H1 (cell line): ENCODE measurements at regions not wholly inside any gene's neighbourhood (a gene's known extent, or its start where the extent isn't known, plus 50 kb on each side); places are given as distances from the start of the nearest gene placed in this dataset.

Source experiments
- CTCF ChIA-PET: fragments of 300-600 bp; sonication (Branson Sonifier 250); formaldehyde crosslinking; loops from one replicate; lab custom pipeline; 2021; ENCODE audit not compliant: partially characterized antibody; lab: Charles Lee
- POLR2A ChIA-PET: fragments of 300-600 bp; sonication (Branson Sonifier 250); formaldehyde crosslinking; loops from one replicate; lab custom pipeline; 2021; ENCODE audit warnings: inconsistent platforms; ENCODE audit not compliant: partially characterized antibody; lab: Charles Lee
- DNase-seq, 2 experiments: peaks; one replicate each; pipeline versions ENCODE4 v3.0.0 to v3.0.0-alpha.2; 2010 to 2022; ENCODE audit warnings: low spot score in 2 of 2, low read depth in 1 of 2, mixed read lengths in 1 of 2
- FAIRE-seq: peaks from 2 replicates; lab custom pipeline; 2011; peaks lifted over from hg19 to GRCh38; lab: Jason Lieb, UNC
- H2AFZ ChIP-seq: 2 replicates; pipeline ENCODE4 v1.8.1; 2012; ENCODE audit warnings: low read length, inconsistent platforms
- H2AK5ac ChIP-seq: 2 replicates; pipeline ENCODE4 v1.6.1; 2013; ENCODE audit warnings: low read depth, low read length
- H2BK120ac ChIP-seq: replicated peaks from 2 replicates; pipeline ENCODE3; 2013; ENCODE audit warnings: low read depth, low read length, inconsistent platforms
- H2BK12ac ChIP-seq: 2 replicates; pipeline ENCODE4 v1.6.1; 2013; ENCODE audit warnings: low read depth, low read length
- H2BK15ac ChIP-seq: 2 replicates; pipeline ENCODE4 v1.6.1; 2013; ENCODE audit warnings: low read length
- H2BK20ac ChIP-seq: 2 replicates; pipeline ENCODE4 v1.6.1; 2013; ENCODE audit warnings: low read length
- H2BK5ac ChIP-seq: 2 replicates; pipeline ENCODE4 v1.6.1; 2013; ENCODE audit warnings: low read depth, low read length
- H3K14ac ChIP-seq: 2 replicates; pipeline ENCODE4 v1.6.1; 2013; ENCODE audit warnings: inconsistent platforms; ENCODE audit not compliant: insufficient read length
- H3K18ac ChIP-seq: 2 replicates; pipeline ENCODE4 v1.6.1; 2013; ENCODE audit warnings: low read length; ENCODE audit errors: extremely low read depth
- H3K23ac ChIP-seq: 2 replicates; pipeline ENCODE4 v1.6.1; 2013; ENCODE audit warnings: inconsistent platforms; ENCODE audit not compliant: insufficient read length
- H3K23me2 ChIP-seq: 2 replicates; pipeline ENCODE4 v1.6.1; 2013; ENCODE audit warnings: low read depth, low read length
- H3K27ac ChIP-seq: 2 replicates; pipeline ENCODE4 v1.6.1; 2011; ENCODE audit warnings: low read depth, low read length, inconsistent platforms
- H3K27me3 ChIP-seq, 4 experiments: replicated peaks in 1 of 4; 1 replicate in 1 of 4; 2 replicates in 3 of 4; pipeline versions ENCODE4 v1.6.1 to v1.8.1; 2011 to 2013; ENCODE audit warnings: low read length in 3 of 4, mild to moderate bottlenecking in 3 of 4, inconsistent platforms in 2 of 4, mixed read lengths in 2 of 4, moderate library complexity in 1 of 4; ENCODE audit not compliant: control insufficient read depth in 3 of 4, insufficient read depth in 3 of 4; ENCODE audit errors: extremely low read depth in 1 of 4
- H3K36me3 ChIP-seq, 4 experiments: 2 replicates each; pipeline versions ENCODE4 v1.6.1 to v1.8.1; 2011 to 2013; ENCODE audit warnings: mild to moderate bottlenecking in 4 of 4, low read length in 3 of 4, moderate library complexity in 2 of 4, control low read depth in 1 of 4, inconsistent platforms in 1 of 4; ENCODE audit not compliant: insufficient read depth in 4 of 4, control insufficient read depth in 2 of 4
- H3K4ac ChIP-seq: replicated peaks from 2 replicates; pipeline ENCODE3; 2013; ENCODE audit warnings: low read length, low read depth, mixed read lengths, inconsistent platforms; ENCODE audit not compliant: insufficient read length
- H3K4me1 ChIP-seq, 4 experiments: replicated peaks in 1 of 4; 1 replicate in 1 of 4; 2 replicates in 3 of 4; pipeline versions ENCODE4 v1.6.1 to v1.8.1; 2011 to 2013; ENCODE audit warnings: low read length in 3 of 4, inconsistent platforms in 2 of 4, mixed read lengths in 1 of 4; ENCODE audit not compliant: insufficient read depth in 4 of 4, control insufficient read depth in 3 of 4
- H3K4me2 ChIP-seq, 2 experiments: 2 replicates each; pipeline versions ENCODE4 v1.6.1 to v1.8.1; 2011 to 2013; ENCODE audit warnings: low read depth in 2 of 2, low read length in 2 of 2, control low read depth in 1 of 2, inconsistent platforms in 1 of 2, mild to moderate bottlenecking in 1 of 2; ENCODE audit not compliant: insufficient read depth in 1 of 2
- H3K4me3 ChIP-seq, 4 experiments: fragments of 200-600, 300-600 bp in 1 of 4; sonication (generic), shearing (Covaris generic), sonication (Bioruptor Twin) in 1 of 4; 2 replicates each; pipeline versions ENCODE4 v1.5.1 to v1.8.1; 2011 to 2016; ENCODE audit warnings: low read length in 4 of 4, low read depth in 3 of 4, control low read depth in 2 of 4, inconsistent platforms in 2 of 4, mild to moderate bottlenecking in 2 of 4, mixed read lengths in 1 of 4, moderate library complexity in 1 of 4; ENCODE audit not compliant: insufficient read depth in 2 of 4; ENCODE audit errors: extremely low read depth in 1 of 4
- H3K56ac ChIP-seq: replicated peaks from 2 replicates; pipeline ENCODE3; 2013; ENCODE audit warnings: low read depth, mild to moderate bottlenecking, mixed read lengths, low read length, inconsistent platforms; ENCODE audit not compliant: insufficient read length
- H3K79me1 ChIP-seq: 2 replicates; pipeline ENCODE4 v1.6.1; 2013; ENCODE audit warnings: low read depth, low read length, control low read depth
- H3K79me2 ChIP-seq, 2 experiments: 2 replicates each; pipeline versions ENCODE4 v1.6.1 to v1.8.1; 2012 to 2013; ENCODE audit warnings: low read length in 2 of 2, mild to moderate bottlenecking in 2 of 2, inconsistent platforms in 1 of 2; ENCODE audit not compliant: insufficient read depth in 2 of 2, control insufficient read depth in 1 of 2
- H3K9ac ChIP-seq, 4 experiments: replicated peaks in 1 of 4; 1 replicate in 1 of 4; 2 replicates in 3 of 4; pipeline versions ENCODE4 v1.6.1 to v1.8.1; 2011 to 2013; ENCODE audit warnings: low read depth in 3 of 4, low read length in 3 of 4, control low read depth in 2 of 4, mild to moderate bottlenecking in 2 of 4, moderate library complexity in 2 of 4, inconsistent platforms in 1 of 4; ENCODE audit errors: extremely low read depth in 1 of 4
- H3K9me3 ChIP-seq, 2 experiments: 2 replicates each; pipeline versions ENCODE4 v1.6.1 to v1.8.1; 2012 to 2013; ENCODE audit warnings: mild to moderate bottlenecking in 2 of 2, moderate library complexity in 2 of 2, control low read depth in 1 of 2, inconsistent platforms in 1 of 2, low read depth in 1 of 2, low read length in 1 of 2, mixed read lengths in 1 of 2; ENCODE audit not compliant: insufficient read depth in 2 of 2
- H4K20me1 ChIP-seq, 2 experiments: replicated peaks in 1 of 2; 2 replicates each; pipeline versions ENCODE3 to v1.8.1; 2011 to 2013; ENCODE audit warnings: inconsistent platforms in 2 of 2, low read length in 2 of 2, mild to moderate bottlenecking in 1 of 2; ENCODE audit not compliant: insufficient read depth in 2 of 2, control insufficient read depth in 1 of 2
- H4K5ac ChIP-seq: 2 replicates; pipeline ENCODE4 v1.6.1; 2013; ENCODE audit warnings: low read length, low read depth, mixed read lengths, inconsistent platforms; ENCODE audit not compliant: insufficient read length
- H4K8ac ChIP-seq: 2 replicates; pipeline ENCODE4 v1.8.0; 2013; ENCODE audit warnings: mild to moderate bottlenecking, moderate library complexity, low read length, inconsistent platforms; ENCODE audit not compliant: insufficient read depth; ENCODE audit errors: extremely low read depth
- H4K91ac ChIP-seq: replicated peaks from 2 replicates; pipeline ENCODE3; 2013; ENCODE audit warnings: low read length, mixed read lengths, inconsistent platforms; ENCODE audit not compliant: insufficient read length
- BCL11A ChIP-seq, 2 experiments: IDR thresholded peaks; one replicate each; pipeline ENCODE4 v1.6.1; 2011; ENCODE audit warnings: low read depth in 2 of 2, low read length in 2 of 2, mild to moderate bottlenecking in 2 of 2
- CTCF ChIP-seq, 3 experiments: IDR thresholded peaks; 1 replicate in 2 of 3; 2 replicates in 1 of 3; pipeline versions ENCODE4 v1.5.1 to v1.6.1; 2011; ENCODE audit warnings: low read length in 3 of 3, mild to moderate bottlenecking in 3 of 3, inconsistent platforms in 2 of 3, low read depth in 1 of 3, moderate library complexity in 1 of 3; ENCODE audit not compliant: insufficient read depth in 1 of 3; ENCODE audit errors: control extremely low read depth in 1 of 3
- EZH2 ChIP-seq: fragments of 200-600 bp; sonication (generic); IDR thresholded peaks from 2 replicates; pipeline ENCODE4 v1.7.1; 2012; ENCODE audit warnings: low read depth, mild to moderate bottlenecking, moderate library complexity, low read length, inconsistent platforms; ENCODE audit not compliant: severe bottlenecking
- GABPA ChIP-seq: IDR thresholded peaks from 2 replicates; pipeline ENCODE4 v1.6.1; 2011; ENCODE audit warnings: mild to moderate bottlenecking, low read length, moderate library complexity, borderline replicate concordance; ENCODE audit not compliant: insufficient read depth
- GTF2F1 ChIP-seq: IDR thresholded peaks from 2 replicates; pipeline ENCODE4 v1.6.1; 2012; ENCODE audit warnings: low read depth, low read length, improper control_type of control experiment, borderline replicate concordance
- HDAC2 ChIP-seq, 2 experiments: fragments of 300-600 bp in 1 of 2; sonication (generic) in 1 of 2; IDR thresholded peaks; 2 replicates each; pipeline ENCODE4 v1.6.1; 2011 to 2012; ENCODE audit warnings: low read depth in 2 of 2, low read length in 2 of 2, mild to moderate bottlenecking in 2 of 2, moderate library complexity in 2 of 2, borderline replicate concordance in 1 of 2, inconsistent platforms in 1 of 2
- SIN3A ChIP-seq, 2 experiments: IDR thresholded peaks in 1 of 2; conservative IDR thresholded peaks in 1 of 2; 2 replicates each; pipeline ENCODE4 v1.6.1; 2011 to 2012; ENCODE audit warnings: low read length in 2 of 2, improper control_type of control experiment in 1 of 2, low read depth in 1 of 2, mild to moderate bottlenecking in 1 of 2
- TAF1 ChIP-seq: IDR thresholded peaks from 2 replicates; pipeline ENCODE4 v1.6.1; 2011; ENCODE audit warnings: mild to moderate bottlenecking, low read depth, low read length
- WGBS, 2 experiments: shearing (Covaris generic) in 1 of 2; methylation state at CpG; one replicate each; pipeline versions ENCODE4 v1.1.6 to v1.1.7; 2013 to 2015; ENCODE audit warnings: low lambda C conversion rate in 2 of 2, mixed read lengths in 2 of 2, inconsistent platforms in 1 of 2, low coverage in 1 of 2, missing lambda C conversion rate in 1 of 2; ENCODE audit not compliant: insufficient replicate concordance in 2 of 2, insufficient coverage in 1 of 2, insufficient read length in 1 of 2; ENCODE audit errors: extremely low coverage in 1 of 2, missing lambda C conversion rate in 1 of 2; 5-methylcytosine and 5-hydroxymethylcytosine counted together

- DNase-seq (no peak), FAIRE-seq (no peak)
- H4K20me1 ChIP-seq, result no peaks in the 10 kb centered on the region
- H3K4ac ChIP-seq, result peak overlapping the region; percentile 5
- H2BK120ac ChIP-seq, result no peak overlapping the region
- no peak overlapping the region for H2BK15ac ChIP-seq
- no peaks in the 10 kb centered on the region for H3K9me3 ChIP-seq
- H3K23me2 ChIP-seq, result no peaks in the 10 kb centered on the region; the same call in 1 of the 2 replicates
- H3K4me1 ChIP-seq, result peaks cover 0 to 7% (median 5%) of the 10 kb centered on the region in 4 experiments; a peak in 4 of 7 replicates
- POLR2A ChIA-PET, result interaction anchor here (1.0 to 1.9 kb wide), 2 partner anchors 9 to 14 kb away, joined by 4 to 5 read pairs; no protein-coding TSS in a partner anchor
- H2BK5ac ChIP-seq, result peak overlapping the region; percentile 56; the same call in 1 of the 2 replicates
- H3K79me1 ChIP-seq, result no peaks in the 10 kb centered on the region
- no peaks in the 10 kb centered on the region for H3K36me3 ChIP-seq
- H3K9ac ChIP-seq, result no peak overlapping the region
- H4K91ac ChIP-seq, result no peak overlapping the region
- 0 out of 2 replicates have a peak overlapping the region, but pooled peaks have one; percentile 72 for H2BK20ac ChIP-seq
- no peaks in the 10 kb centered on the region for H3K79me2 ChIP-seq
- H4K8ac ChIP-seq, result peak overlapping the region; percentile 45; the same call in 1 of the 2 replicates
- no peak for TF ChIP-seq HDAC2 (IDR thresholded peaks at IDR 0.05; ENCODE audit: borderline replicate concordance in 1 of 2, low read depth in 2 of 2, low read length in 2 of 2)
- TF ChIP-seq EZH2, result no peak
- TF ChIP-seq SIN3A (conservative IDR thresholded peaks at IDR 0.05 in 1 of 2, IDR thresholded peaks at IDR 0.05 in 1 of 2; ENCODE audit: low read depth in 1 of 2, low read length in 2 of 2), result no peak
- no peak for TF ChIP-seq CTCF (IDR thresholded peaks at IDR 0.05; ENCODE audit: control extremely low read depth in 1 of 3, insufficient read depth in 1 of 3, low read depth in 1 of 3, low read length in 3 of 3)
- TF ChIP-seq GABPA, result no peak
- no peak for TF ChIP-seq TAF1
- TF ChIP-seq BCL11A (IDR thresholded peaks at IDR 0.05; ENCODE audit: low read depth in 2 of 2, low read length in 2 of 2), result no peak
- no peak for TF ChIP-seq GTF2F1
- H3K27me3 ChIP-seq, result peaks cover 0 to 5% (median 0%) of the 10 kb centered on the region in 4 experiments; a peak in 2 of 7 replicates
- WGBS, 2 experiments, result 93% methylated on average over 11 of the region's 11 CpGs; no CpG with 5 or more reads in 1 of the 2 experiments
- no peak overlapping the region for H4K5ac ChIP-seq
- H3K56ac ChIP-seq, result no peak overlapping the region
- H3K27ac ChIP-seq, result no peak overlapping the region
- H2AFZ ChIP-seq, result no peak overlapping the region
- no peak overlapping the region for H3K4me2 ChIP-seq
- H3K4me3 ChIP-seq, result no peak overlapping the region
- CTCF ChIA-PET, result interaction anchor here (0.8 to 1.3 kb wide), 2 partner anchors 52 to 214 kb away, joined by 3 read pairs; no protein-coding TSS in a partner anchor
- H2BK12ac ChIP-seq, result peak overlapping the region; percentile 71; the same call in 1 of the 2 replicates
- H3K18ac ChIP-seq, result no peak overlapping the region
- no peak overlapping the region for H3K14ac ChIP-seq
- H2AK5ac ChIP-seq, result no peak overlapping the region
- H3K23ac ChIP-seq, result no peak overlapping the region
Observed at GRCh38 chr10:78907551-78908211, 161.1 kb upstream of the ZMIZ1 start.
